Fibroblast of skin of abdomen (primary cell): ENCODE measurements at regions not wholly inside any gene's neighbourhood (a gene's known extent, or its start where the extent isn't known, plus 50 kb on each side); places are given as distances from the start of the nearest gene placed in this dataset.
A peak's percentile ranks its signal among the peaks of the same experiment; 100 is the strongest.
"Not testable (repeated sequence)": the region's sequence is repeated elsewhere in the genome, so short reads cannot be mapped to it uniquely, and the experiment has no call there.

ENCODE experiments used
- DNase-seq: peaks from one replicate; pipeline ENCODE4 v3.0.0-alpha.2; 2013

DNA sequence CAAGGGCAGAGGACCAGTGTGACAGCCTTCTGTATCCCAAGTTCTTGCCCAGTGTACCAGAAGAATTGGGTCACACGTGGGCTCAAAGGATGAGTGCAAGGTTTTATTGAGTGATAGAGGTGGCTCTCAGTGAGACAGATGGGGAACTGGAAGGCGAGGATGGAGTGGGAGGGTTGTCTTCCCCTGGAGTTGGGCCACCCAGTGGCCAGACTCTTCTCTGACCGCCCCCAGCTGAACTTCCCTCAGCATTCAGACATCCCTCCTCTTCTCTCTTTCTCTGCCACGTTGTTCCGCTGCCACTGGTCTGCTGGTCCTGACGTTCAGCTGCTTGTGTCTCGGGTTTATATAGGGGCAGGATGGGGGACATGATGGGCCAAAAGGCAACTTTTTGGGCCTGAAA is 150.1 kb upstream of the IVNS1ABP start:
- DNase-seq = no peak

GRCh38 chr1:185464777-185465176 is 147.7 kb upstream of the IVNS1ABP start:
- no peak for DNase-seq

DNA sequence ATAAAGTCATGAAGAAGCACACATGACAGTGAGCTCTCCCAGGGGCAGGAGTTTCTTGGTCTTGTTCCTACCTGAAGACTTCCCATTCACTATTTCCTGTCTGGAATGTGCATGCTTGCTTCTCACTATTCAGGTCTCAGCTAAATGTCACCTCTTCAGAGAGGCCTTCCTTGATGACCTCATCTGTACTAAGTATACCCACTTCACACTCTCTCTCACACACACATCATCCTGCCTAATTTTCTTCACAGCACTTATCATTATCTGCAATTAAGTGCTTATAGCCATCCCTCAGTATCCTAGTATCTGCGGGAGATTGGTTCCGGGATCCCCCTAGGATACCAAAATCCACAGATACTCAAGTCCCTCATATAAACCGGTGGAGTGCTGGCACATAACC is 146.4 kb upstream of the IVNS1ABP start:
- no peak for DNase-seq

DNA sequence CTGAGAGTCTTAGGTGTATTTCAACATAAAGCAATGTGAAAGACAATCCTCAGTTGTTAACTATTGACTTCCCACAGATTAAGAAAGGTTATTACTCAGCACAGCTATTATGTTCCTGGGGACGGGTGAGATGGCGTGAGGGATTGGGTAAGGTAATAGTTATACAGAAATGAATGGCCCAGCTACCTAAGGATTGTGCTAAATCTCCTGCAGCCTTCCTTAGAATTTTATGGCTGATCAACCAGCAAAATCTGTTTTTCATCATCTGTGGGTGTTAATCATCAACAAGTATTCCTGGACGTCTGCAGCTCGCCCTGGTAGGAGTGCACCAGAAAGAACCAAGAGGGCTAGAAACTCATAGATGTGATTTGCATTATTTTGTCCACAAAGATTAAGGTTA is 146.0 kb upstream of the IVNS1ABP start:
- DNase-seq = peak; percentile 90

DNA sequence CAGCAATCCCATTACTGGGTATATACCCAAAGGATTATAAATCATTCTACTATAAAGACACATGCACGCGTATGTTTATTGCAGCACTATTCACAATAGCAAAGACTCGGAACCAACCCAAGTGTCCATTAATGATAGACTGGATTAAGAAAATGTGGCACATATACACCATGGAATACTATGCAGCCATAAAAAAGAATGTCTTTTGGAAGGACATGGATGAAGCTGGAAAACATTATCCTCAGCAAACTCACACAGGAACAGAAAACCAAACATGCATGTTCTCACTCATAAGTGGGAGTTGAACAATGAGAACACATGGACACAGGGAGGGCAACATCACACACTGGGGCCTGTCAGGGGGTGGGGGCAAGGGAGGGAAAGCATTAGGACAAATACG is 143.7 kb upstream of the IVNS1ABP start:
- DNase-seq = not testable (repeated sequence)

DNA sequence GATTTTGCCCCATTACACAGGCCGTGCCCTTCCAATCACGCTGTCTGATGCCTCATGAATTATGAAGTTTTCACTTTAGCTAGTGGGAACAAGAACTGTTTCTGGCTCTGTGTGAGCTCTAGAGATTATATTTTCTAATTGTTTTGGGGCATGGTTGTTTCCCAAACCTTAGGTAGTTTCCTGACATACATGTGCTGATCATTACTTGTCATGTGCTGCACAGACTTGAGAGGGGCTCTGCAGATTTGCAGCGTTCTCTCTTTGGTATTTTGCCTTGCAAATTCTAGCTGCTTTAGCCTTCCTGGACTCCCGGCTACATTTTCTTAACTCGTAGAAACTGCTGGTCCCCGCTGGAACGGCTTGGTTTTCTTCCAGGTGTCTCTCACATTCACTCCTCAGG is 142.1 kb upstream of the IVNS1ABP start:
- DNase-seq = no peak

- no peak for DNase-seq
These were observed 141.6 kb upstream of the IVNS1ABP start for GRCh38 chr1:185458670-185459069.

- peak; percentile 97 for DNase-seq
These were observed 136.6 kb upstream of the IVNS1ABP start for GRCh38 chr1:185453496-185454192.

- DNase-seq = no peak
These were observed 133.9 kb upstream of the IVNS1ABP start for GRCh38 chr1:185450917-185451316.

DNA sequence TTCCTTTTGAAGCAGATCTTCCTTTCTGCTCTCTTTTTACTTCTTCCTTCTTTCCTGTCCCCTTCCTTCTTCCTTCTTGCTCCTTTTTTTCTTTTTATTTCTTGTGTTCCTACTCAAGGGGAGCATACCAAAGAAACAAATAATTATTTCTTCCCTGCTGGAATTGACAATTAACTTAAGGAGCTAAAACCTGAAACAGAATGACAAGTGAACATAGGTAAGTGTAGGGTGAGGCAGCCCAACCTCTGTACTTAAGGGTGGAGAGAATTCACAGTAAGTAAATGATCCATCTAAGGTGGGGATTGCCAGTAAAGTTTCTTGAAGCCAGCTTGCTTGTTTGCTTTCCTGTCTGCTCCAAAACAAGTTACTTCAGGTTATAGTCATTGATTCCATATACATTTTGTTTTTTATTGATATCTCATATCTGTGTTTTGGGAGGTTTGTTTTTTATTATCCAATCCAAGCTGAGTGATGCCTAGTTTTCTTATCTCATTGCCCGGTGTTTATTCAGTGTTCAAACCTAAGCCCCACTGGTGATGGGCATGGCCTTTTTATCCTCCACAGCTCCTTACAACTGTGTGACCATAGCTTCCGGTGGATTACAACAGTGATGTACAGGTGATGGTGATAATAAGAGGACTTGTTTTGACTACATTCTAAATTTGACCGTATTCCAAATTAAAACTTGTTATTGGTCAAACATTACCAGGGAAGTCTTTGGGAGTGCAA is 133.2 kb upstream of the IVNS1ABP start:
- no peak for DNase-seq

GRCh38 chr1:185449378-185450059 is 132.5 kb upstream of the IVNS1ABP start:
- no peak for DNase-seq

DNA sequence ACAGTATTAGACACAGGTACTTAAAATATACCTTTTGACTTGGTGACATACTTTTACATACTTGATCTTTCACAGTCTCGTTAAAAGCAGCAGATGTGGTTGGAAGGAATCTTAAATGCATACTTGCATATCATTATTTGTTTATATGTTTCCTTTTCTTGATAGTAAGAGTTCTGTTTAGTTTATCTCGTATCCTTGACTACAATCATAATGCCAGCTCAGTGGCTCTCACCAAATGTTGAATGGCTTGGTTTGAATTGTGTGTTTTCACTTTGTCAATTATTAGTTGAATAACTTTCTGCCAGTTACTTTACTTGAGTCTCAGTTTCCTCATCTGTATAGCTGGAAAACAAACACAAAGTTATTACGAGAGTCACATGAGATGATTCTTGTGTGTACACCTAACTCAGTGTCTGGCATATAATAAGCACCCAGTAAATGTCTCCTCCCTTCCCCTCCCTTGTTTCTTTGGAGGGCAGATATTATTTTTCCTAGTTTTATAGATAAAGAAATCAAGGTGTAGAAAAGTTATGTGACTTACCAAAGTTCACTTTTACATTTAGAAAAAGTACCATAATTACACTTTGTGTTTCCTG is 131.6 kb upstream of the IVNS1ABP start:
- DNase-seq = no peak

GRCh38 chr1:185446131-185446530 is 129.1 kb upstream of the IVNS1ABP start:
- DNase-seq = no peak

DNA sequence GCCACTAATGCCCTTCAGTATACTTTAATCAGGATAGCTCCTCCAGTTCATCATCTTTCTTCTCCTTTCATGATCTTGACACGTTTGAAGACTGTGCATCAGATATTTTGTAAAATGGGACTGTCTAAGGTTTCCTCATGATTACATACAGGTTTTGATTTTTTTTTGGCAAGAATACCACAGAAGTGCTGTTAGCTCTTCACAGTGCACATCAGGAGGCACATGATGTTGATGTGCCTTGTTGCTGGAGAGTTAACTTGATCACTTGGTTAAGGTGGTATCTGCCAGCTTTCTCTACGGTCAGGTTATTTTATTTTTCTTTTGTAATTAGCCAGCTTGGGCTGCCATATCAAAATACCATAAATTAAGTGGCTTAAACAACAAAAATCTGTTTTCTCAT is 128.6 kb upstream of the IVNS1ABP start:
- no peak for DNase-seq

- DNase-seq = no peak
These were observed 127.6 kb upstream of the IVNS1ABP start for GRCh38 chr1:185444676-185445075.

GRCh38 chr1:185442050-185442449 is 125.0 kb upstream of the IVNS1ABP start:
- DNase-seq = peak; percentile 94

DNA sequence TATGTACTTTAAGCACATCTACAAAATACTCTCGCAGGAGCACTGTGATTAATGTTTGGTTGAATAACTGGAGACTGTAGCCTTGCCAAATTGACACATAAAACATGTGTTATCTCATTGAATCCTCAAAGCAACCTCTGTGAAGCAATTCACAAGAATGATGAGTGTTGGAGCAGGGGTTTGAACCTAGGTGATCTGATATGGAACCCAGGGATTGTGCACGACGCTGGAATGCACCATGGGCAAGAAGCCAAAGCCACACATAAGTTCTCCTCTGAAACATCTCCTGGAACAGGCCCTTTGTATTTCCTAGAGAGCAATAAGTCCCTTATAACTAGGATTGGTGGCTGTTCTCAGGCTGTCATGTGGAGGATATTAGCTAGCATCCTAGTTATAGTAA is 124.6 kb upstream of the IVNS1ABP start:
- DNase-seq = peak; percentile 97

GRCh38 chr1:185440877-185441276 is 123.8 kb upstream of the IVNS1ABP start:
- DNase-seq = peak; percentile 90

DNA sequence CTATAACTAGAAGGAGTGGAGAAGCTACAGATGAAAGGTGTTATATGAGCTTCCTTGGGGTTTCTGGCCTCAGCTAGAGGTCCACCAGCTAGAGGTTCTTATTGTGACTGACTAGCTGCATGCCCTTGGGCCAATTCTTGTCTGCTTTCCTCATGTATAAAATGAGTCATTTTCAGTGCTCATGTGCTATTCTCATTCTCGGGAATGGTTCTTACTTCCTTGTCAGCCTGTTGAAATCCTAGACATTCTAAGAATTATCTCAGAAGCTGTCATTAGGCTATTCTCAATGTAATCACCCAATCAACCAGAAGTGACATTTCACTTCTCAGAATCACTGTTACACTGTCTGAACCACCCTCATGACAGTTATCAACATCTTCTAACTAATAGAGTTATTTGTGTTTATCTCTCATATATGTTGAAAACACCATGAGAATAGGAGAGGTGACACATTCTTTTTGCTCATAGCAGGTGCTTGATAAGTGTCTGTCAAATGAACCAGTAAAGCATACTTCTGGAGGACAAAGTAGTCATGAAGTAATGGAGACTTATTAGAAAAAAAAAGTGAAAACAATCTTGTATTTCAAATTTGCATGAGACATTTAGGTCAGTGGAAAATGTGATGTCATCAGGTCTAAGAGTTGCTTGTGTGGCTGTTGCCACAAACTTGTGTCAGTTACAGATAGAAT is 122.8 kb upstream of the IVNS1ABP start:
- DNase-seq = peak; percentile 79

GRCh38 chr1:185438936-185439335 is 121.9 kb upstream of the IVNS1ABP start:
- DNase-seq = peak; percentile 43

DNA sequence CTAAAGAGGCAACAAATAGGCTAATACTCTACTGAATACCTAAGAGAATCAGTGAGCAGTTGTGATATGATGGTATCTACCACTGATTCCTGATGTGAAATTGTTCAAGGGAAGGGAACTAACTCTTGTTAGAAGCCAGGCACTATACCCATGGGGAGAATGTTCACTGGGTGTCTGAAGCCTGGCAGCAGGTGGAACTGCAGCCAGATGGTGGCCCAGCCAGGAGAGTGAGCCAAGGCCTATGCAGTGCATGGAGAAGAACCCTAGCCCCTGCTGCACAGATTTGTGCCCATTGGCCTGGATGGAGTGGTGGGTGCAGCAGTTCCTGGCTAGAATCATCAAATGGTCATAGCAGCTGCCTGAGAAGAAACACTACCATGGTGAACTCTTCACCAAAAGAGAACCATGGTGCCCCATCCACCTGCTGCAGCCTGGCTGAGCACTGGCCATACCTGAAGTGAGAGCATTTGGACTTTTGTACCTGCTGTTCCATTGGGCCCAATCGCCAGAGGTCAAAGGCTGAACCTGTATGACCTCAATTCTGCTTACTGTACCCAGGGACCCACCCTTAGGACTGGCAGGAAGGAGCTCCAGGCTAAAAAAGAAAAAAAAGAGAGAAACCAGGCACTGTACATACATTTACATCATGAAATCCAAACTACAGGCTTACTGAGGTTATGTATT is 118.8 kb upstream of the IVNS1ABP start:
- DNase-seq = no peak

DNA sequence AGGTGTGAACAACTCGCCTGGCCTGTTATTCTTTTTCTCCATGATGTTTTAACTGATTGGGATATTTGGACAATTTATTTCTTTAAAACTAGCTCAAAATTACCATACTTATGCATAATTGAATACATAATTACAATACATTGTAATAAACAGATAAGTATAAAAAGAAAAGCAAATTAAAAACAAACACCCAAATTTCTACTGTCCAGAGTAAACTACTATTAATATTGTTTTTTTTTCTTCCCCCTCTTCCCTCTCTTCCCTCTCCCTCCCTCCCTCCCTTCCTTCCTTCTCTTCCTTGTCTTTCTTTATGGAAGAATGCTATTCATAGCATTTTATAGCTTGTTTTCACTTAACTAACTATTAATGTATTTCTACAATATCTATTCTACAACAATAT is 117.7 kb upstream of the IVNS1ABP start:
- no peak for DNase-seq
